IMR-90 (cell line): ENCODE measurements at regions not wholly inside any gene's neighbourhood (a gene's known extent, or its start where the extent isn't known, plus 50 kb on each side); places are given as distances from the start of the nearest gene placed in this dataset.

Source experiments
- ATAC-seq: fragments of 200-7000 bp; cut with Tn5 transposase; 2 replicates; pipeline ENCODE4 v1.9.1; 2020; ENCODE audit warnings: low read depth, mild to moderate bottlenecking, moderate library complexity
- BruUV-seq: library from RNA; stranded (reverse); fragments of 400-500 nt; replicated peaks from 2 replicates; lab custom pipeline; 2021; lab: Mats Ljungman, UMichigan
- CTCF ChIA-PET: fragments of 300-600 bp; formaldehyde crosslinking; extraction: SDS; loops from one replicate; lab custom pipeline; 2021; ENCODE audit warnings: antibody characterized with exemption; lab: Yijun Ruan, JAX
- POLR2A ChIA-PET: fragments of 300-600 bp; sonication (Branson Sonifier 250); formaldehyde crosslinking; loops from one replicate; lab custom pipeline; 2022; ENCODE audit warnings: antibody characterized with exemption; ENCODE audit not compliant: unreplicated experiment; lab: Charles Lee
- DNase-seq: peaks from one replicate; pipeline ENCODE4 v3.0.0; 2013
- H2AFZ ChIP-seq: replicated peaks from 2 replicates; pipeline ENCODE3; 2013; ENCODE audit warnings: low read length, mild to moderate bottlenecking; ENCODE audit not compliant: poor library complexity
- H2AK5ac ChIP-seq: 2 replicates; pipeline ENCODE4 v1.6.1; 2013; ENCODE audit warnings: low read depth, low read length, inconsistent platforms
- H2AK9ac ChIP-seq: replicated peaks from 2 replicates; pipeline ENCODE3; 2013; ENCODE audit warnings: mild to moderate bottlenecking, low read depth, low read length, moderate library complexity; ENCODE audit not compliant: poor library complexity
- H2BK120ac ChIP-seq: 2 replicates; pipeline ENCODE4 v1.6.1; 2013; ENCODE audit warnings: low read depth, low read length, inconsistent platforms
- H2BK15ac ChIP-seq: 3 replicates; pipeline ENCODE4 v1.6.1; 2013; ENCODE audit warnings: low read depth, low read length, inconsistent platforms
- H2BK20ac ChIP-seq: 2 replicates; pipeline ENCODE4 v1.6.1; 2013; ENCODE audit warnings: low read depth, mild to moderate bottlenecking, inconsistent platforms, low read length, moderate library complexity
- H2BK5ac ChIP-seq: 2 replicates; pipeline ENCODE4 v1.6.1; 2013; ENCODE audit warnings: mild to moderate bottlenecking, low read depth, low read length, inconsistent platforms; ENCODE audit not compliant: poor library complexity, severe bottlenecking
- H3K14ac ChIP-seq: replicated peaks from 2 replicates; pipeline ENCODE4 v1.6.1; 2013; ENCODE audit warnings: low read depth, low read length, inconsistent platforms
- H3K18ac ChIP-seq: 2 replicates; pipeline ENCODE4 v1.6.1; 2013; ENCODE audit warnings: low read depth, low read length, control low read depth
- H3K23ac ChIP-seq: 2 replicates; pipeline ENCODE4 v1.6.1; 2013; ENCODE audit warnings: low read depth, low read length, inconsistent platforms
- H3K27ac ChIP-seq: 2 replicates; pipeline ENCODE4 v1.5.1; 2013; ENCODE audit warnings: mild to moderate bottlenecking, control low read depth, low read length; ENCODE audit not compliant: insufficient read depth
- H3K27me3 ChIP-seq: 2 replicates; pipeline ENCODE4 v1.6.1; 2013; ENCODE audit warnings: low read length; ENCODE audit not compliant: control insufficient read depth, insufficient read depth
- H3K36me3 ChIP-seq: 2 replicates; pipeline ENCODE4 v1.6.1; 2013; ENCODE audit warnings: low read length, mixed read lengths; ENCODE audit not compliant: control insufficient read depth, insufficient read depth
- H3K4ac ChIP-seq: 2 replicates; pipeline ENCODE4 v1.6.1; 2013; ENCODE audit warnings: low read depth, low read length, inconsistent platforms
- H3K4me1 ChIP-seq: 2 replicates; pipeline ENCODE4 v1.6.1; 2013; ENCODE audit warnings: low read length, mixed read lengths; ENCODE audit not compliant: control insufficient read depth, insufficient read depth
- H3K4me2 ChIP-seq: 2 replicates; pipeline ENCODE4 v1.6.1; 2013; ENCODE audit warnings: low read depth, mild to moderate bottlenecking, control low read depth, low read length, moderate library complexity
- H3K4me3 ChIP-seq: 2 replicates; pipeline ENCODE4 v1.5.1; 2013; ENCODE audit warnings: low read depth, mild to moderate bottlenecking, control low read depth, low read length, moderate library complexity; ENCODE audit not compliant: insufficient read depth
- H3K56ac ChIP-seq: 2 replicates; pipeline ENCODE4 v1.6.1; 2013; ENCODE audit warnings: low read length, inconsistent platforms; ENCODE audit not compliant: insufficient read depth; ENCODE audit errors: extremely low read depth
- H3K79me1 ChIP-seq, 2 experiments: 2 replicates each; pipeline ENCODE4 v1.6.1; 2013; ENCODE audit warnings: low read length in 2 of 2, inconsistent platforms in 1 of 2, low read depth in 1 of 2
- H3K9ac ChIP-seq: 2 replicates; pipeline ENCODE4 v1.6.1; 2013; ENCODE audit warnings: low read depth, low read length, control low read depth
- H3K9me1 ChIP-seq: 2 replicates; pipeline ENCODE4 v1.6.1; 2013; ENCODE audit warnings: low read length, inconsistent platforms; ENCODE audit not compliant: insufficient read depth
- H3K9me3 ChIP-seq: 2 replicates; pipeline ENCODE4 v1.6.1; 2013; ENCODE audit warnings: low read length; ENCODE audit not compliant: control insufficient read depth, insufficient read depth
- H4K20me1 ChIP-seq: 2 replicates; pipeline ENCODE4 v1.6.1; 2013; ENCODE audit warnings: low read length, inconsistent platforms; ENCODE audit not compliant: insufficient read depth
- H4K5ac ChIP-seq: 2 replicates; pipeline ENCODE4 v1.6.1; 2013; ENCODE audit warnings: mild to moderate bottlenecking, low read depth, low read length, control low read depth
- H4K8ac ChIP-seq, 2 experiments: 2 replicates each; pipeline ENCODE4 v1.6.1; 2013; ENCODE audit warnings: low read depth in 2 of 2, low read length in 2 of 2, control low read depth in 1 of 2, inconsistent platforms in 1 of 2
- H4K91ac ChIP-seq: 2 replicates; pipeline ENCODE4 v1.6.1; 2013; ENCODE audit warnings: low read depth, low read length, inconsistent platforms; ENCODE audit not compliant: insufficient read depth
- CEBPB ChIP-seq: IDR thresholded peaks from 2 replicates; pipeline ENCODE4 v1.6.1; 2012; ENCODE audit warnings: low read depth, low read length, improper control_type of control experiment
- MAFK ChIP-seq: IDR thresholded peaks from 2 replicates; pipeline ENCODE4 v1.6.1; 2012; ENCODE audit warnings: low read depth, low read length, improper control_type of control experiment
- MAZ ChIP-seq: IDR thresholded peaks from 2 replicates; pipeline ENCODE4 v1.6.1; 2012; ENCODE audit warnings: low read depth, mild to moderate bottlenecking, low read length, improper control_type of control experiment, moderate library complexity, borderline replicate concordance
- MXI1 ChIP-seq: IDR thresholded peaks from 2 replicates; pipeline ENCODE4 v1.6.1; 2012; ENCODE audit warnings: low read depth, mild to moderate bottlenecking, low read length, moderate library complexity, borderline replicate concordance
- RAD21 ChIP-seq: IDR thresholded peaks from 2 replicates; pipeline ENCODE4 v1.6.1; 2012; ENCODE audit warnings: low read length, improper control_type of control experiment
- RCOR1 ChIP-seq: IDR thresholded peaks from 2 replicates; pipeline ENCODE4 v1.6.1; 2012; ENCODE audit warnings: mild to moderate bottlenecking, low read length, improper control_type of control experiment; ENCODE audit not compliant: insufficient replicate concordance
- WGBS, 2 experiments: methylation state at CpG; one replicate each; pipeline versions ENCODE4 v1.1.5 to v1.1.7; 2013; ENCODE audit warnings: missing lambda C conversion rate in 2 of 2; ENCODE audit not compliant: insufficient read length in 1 of 2; ENCODE audit errors: extremely low coverage in 2 of 2; 5-methylcytosine and 5-hydroxymethylcytosine counted together
- dilution Hi-C: fragments of 300-500 bp; cut with HindIII; formaldehyde crosslinking; loops from one replicate; pipeline ENCODE4 v1.14.3; 2018; ENCODE audit warnings: low sequenced_read_pairs; ENCODE audit not compliant: unreplicated experiment
- in situ Hi-C: fragments of 300-500 bp; cut with MboI; formaldehyde crosslinking; loops from 3 replicates; pipeline ENCODE4 v1.14.3; 2019; ENCODE audit warnings: low sequenced_read_pairs, inconsistent platforms, mixed read lengths
- intact Hi-C: fragments of 100-400 bp; cut with micrococcal nuclease; formaldehyde crosslinking; loops from 2 replicates; pipeline ENCODE4 v1.10.0; 2022
- TF ChIP-seq, protein P1 (sequence below): fragments of 150-350 bp; IDR thresholded peaks from 2 replicates; pipeline ENCODE4 v1.6.1; 2017; ENCODE audit warnings: mild to moderate bottlenecking, antibody characterized with exemption, low read length, low read depth

DNA sequence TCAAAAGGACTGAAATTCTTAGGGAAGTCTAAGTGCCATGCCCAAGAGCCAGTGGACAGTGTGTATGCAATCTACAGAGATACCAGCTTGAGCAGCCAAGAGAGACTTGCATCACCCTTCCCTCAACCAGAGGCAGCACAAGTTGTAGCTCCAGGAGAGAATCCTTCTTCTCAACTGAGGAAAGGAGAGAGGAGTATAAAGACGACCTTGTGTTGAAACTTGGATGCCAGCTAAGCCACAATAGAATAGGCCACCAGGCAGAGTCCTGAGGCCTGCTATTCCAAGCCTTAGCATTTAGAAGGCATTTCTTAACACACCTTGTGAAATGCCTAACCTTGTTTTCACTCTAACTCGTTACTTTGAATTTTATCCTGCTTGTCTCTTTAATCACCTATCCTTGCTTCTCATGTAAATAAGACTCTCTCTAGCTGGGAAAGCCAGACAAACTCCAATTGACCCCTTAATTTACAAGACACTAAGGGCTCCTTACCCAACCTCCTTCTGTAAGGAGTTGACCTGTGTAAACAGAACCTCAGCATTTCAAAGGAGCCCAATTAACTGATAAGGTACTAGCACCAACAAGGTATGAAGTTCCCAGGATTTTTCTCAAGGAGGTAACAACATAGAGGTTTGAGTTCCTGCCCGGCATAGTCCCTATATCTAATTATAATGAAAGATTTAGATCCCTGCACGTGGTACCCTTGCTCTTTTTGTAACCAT, 738.8 kb downstream of the AMY1C start:
- Histone ChIP-seq H3K4me2 (no peak overlapping the region), H4K91ac (no peak overlapping the region), H3K79me1 (no peaks in the 10 kb centered on the region), H3K9me3 (peaks cover 11% of the 10 kb centered on the region), H3K23ac (no peak overlapping the region), H3K4ac (no peak overlapping the region), H3K36me3 (no peaks in the 10 kb centered on the region), H3K4me1 (no peaks in the 10 kb centered on the region), H2AK9ac (no peak overlapping the region), H3K56ac (no peak overlapping the region), H4K8ac (no peak overlapping the region), H3K9ac (no peak overlapping the region), H4K5ac (no peak overlapping the region), H2AFZ (no peak overlapping the region), H3K18ac (no peak overlapping the region), H3K27ac (no peak overlapping the region), H2BK5ac (no peak overlapping the region), H2BK120ac (no peak overlapping the region), H4K20me1 (no peaks in the 10 kb centered on the region), H3K14ac (no peak overlapping the region), H2AK5ac (no peak overlapping the region), H3K27me3 (no peaks in the 10 kb centered on the region), H2BK15ac (no peak overlapping the region), H3K9me1 (no peaks in the 10 kb centered on the region), H3K4me3 (no peak overlapping the region), H2BK20ac (no peak overlapping the region)
- TF ChIP-seq RAD21 = no peak
- TF ChIP-seq MAZ = no peak
- no peak for TF ChIP-seq MAFK
- TF ChIP-seq, protein P1, sequence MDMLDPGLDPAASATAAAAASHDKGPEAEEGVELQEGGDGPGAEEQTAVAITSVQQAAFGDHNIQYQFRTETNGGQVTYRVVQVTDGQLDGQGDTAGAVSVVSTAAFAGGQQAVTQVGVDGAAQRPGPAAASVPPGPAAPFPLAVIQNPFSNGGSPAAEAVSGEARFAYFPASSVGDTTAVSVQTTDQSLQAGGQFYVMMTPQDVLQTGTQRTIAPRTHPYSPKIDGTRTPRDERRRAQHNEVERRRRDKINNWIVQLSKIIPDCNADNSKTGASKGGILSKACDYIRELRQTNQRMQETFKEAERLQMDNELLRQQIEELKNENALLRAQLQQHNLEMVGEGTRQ = no peak
- no peak for TF ChIP-seq CEBPB
- TF ChIP-seq RCOR1 = no peak
- no peak for TF ChIP-seq MXI1
- dilution Hi-C loops (no loop called here), in situ Hi-C loops (no loop called here), intact Hi-C loops (no loop called here)
- ATAC-seq = no peak
- no peak for DNase-seq
- ChIA-PET POLR2A (no interaction called here), CTCF (no interaction called here)
- WGBS, 2 experiments = no CpG with 5 or more reads among the region's 4 CpGs
- no TSS peak for BruUV-seq
